ENCODE measurements at regions not wholly inside any gene's neighbourhood (a gene's known extent, or its start where the extent isn't known, plus 50 kb on each side); places are given as distances from the start of the nearest gene placed in this dataset.

DNA sequence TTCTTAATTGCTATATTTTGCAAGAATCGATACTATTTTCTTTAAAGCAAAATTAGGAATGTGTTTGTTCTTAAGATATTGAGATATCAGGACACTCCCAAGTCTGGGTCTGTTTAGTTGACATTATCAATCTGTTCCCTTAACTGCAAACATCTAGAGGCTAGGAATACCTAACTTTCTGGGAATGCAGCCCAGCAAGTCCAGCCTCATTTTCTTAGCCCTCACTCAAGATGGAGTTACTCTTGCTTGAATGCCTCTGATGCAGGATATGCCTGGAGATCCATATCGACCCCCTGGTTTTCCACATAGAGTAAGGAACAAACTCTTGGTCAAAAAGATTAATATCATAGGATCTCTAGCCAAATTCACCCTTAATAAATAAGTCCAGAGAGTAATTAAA, 305.3 kb upstream of the COBL start:
- Mint-ChIP-seq H3K4me1 (ENCODE audit: low read depth, unreplicated experiment) (peaks cover 40% of the 10 kb centered on the region), H3K9me3 (ENCODE audit: unreplicated experiment) (peaks cover 40% of the 10 kb centered on the region), H3K4me3 (ENCODE audit: unreplicated experiment) (no peak overlapping the region), H3K27ac (ENCODE audit: unreplicated experiment) (no peak overlapping the region), H3K36me3 (ENCODE audit: insufficient read depth, unreplicated experiment) (no peaks in the 10 kb centered on the region), H3K27me3 (ENCODE audit: insufficient read depth, unreplicated experiment) (no peaks in the 10 kb centered on the region)
- BruUV-seq (replicated peaks), result no TSS peak
- intact Hi-C loops (cut with micrococcal nuclease; ENCODE audit: unreplicated experiment), result loop anchor here (2.0 kb wide), 2 partner anchors 15 to 19 kb away; no protein-coding TSS in a partner anchor
- DNase-seq, result no peak
- POLR2A ChIA-PET, result no interaction called here
- peaks cover 20% of the 10 kb centered on the region for H3K9me3 ChIP-seq
- no peaks in the 10 kb centered on the region for H3K27me3 ChIP-seq (replicated peaks; ENCODE audit: control insufficient read depth, insufficient read depth, low read length)
- H3K4me1 ChIP-seq, result peaks cover 41% of the 10 kb centered on the region
- no peak overlapping the region for H3K4me3 ChIP-seq (ENCODE audit: low read depth, low read length)
- H3K36me3 ChIP-seq (ENCODE audit: control insufficient read depth, insufficient read depth, low read length), result no peaks in the 10 kb centered on the region
- CTCF ChIA-PET, result no interaction called here
- TF ChIP-seq, protein P1, sequence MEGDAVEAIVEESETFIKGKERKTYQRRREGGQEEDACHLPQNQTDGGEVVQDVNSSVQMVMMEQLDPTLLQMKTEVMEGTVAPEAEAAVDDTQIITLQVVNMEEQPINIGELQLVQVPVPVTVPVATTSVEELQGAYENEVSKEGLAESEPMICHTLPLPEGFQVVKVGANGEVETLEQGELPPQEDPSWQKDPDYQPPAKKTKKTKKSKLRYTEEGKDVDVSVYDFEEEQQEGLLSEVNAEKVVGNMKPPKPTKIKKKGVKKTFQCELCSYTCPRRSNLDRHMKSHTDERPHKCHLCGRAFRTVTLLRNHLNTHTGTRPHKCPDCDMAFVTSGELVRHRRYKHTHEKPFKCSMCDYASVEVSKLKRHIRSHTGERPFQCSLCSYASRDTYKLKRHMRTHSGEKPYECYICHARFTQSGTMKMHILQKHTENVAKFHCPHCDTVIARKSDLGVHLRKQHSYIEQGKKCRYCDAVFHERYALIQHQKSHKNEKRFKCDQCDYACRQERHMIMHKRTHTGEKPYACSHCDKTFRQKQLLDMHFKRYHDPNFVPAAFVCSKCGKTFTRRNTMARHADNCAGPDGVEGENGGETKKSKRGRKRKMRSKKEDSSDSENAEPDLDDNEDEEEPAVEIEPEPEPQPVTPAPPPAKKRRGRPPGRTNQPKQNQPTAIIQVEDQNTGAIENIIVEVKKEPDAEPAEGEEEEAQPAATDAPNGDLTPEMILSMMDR (IDR thresholded peaks at IDR 0.05; ENCODE audit: insufficient read depth in 1 of 2, low read depth in 1 of 2, low read length in 1 of 2, severe bottlenecking in 1 of 2, unreplicated experiment in 1 of 2), result no peak

DNA sequence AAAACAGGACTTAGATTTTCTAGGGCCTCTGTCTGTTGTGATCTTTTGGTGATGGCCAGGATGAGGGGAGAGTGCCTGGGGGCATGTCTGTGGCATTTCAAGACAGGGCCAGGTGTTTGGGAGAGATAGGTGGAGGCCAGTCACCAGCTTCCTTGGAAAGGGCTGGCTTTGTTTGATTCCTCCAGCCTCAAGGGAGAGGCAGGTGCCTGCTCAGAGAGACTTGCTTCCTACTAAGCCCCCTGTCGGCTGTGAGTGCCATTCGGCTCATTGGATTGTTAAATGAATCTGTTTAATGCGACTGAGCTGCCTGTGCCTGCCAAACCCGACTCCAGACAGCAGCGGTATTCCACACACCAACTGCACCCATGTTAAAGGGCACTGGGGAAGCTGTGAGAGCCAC, 304.1 kb upstream of the COBL start:
- Mint-ChIP-seq H3K4me3 (ENCODE audit: unreplicated experiment) (no peak overlapping the region), H3K27ac (ENCODE audit: unreplicated experiment) (peak overlapping the region; percentile 27), H3K36me3 (ENCODE audit: insufficient read depth, unreplicated experiment) (no peaks in the 10 kb centered on the region), H3K4me1 (ENCODE audit: low read depth, unreplicated experiment) (peaks cover 34% of the 10 kb centered on the region), H3K27me3 (ENCODE audit: insufficient read depth, unreplicated experiment) (no peaks in the 10 kb centered on the region), H3K9me3 (ENCODE audit: unreplicated experiment) (peaks cover 40% of the 10 kb centered on the region)
- intact Hi-C loops (cut with micrococcal nuclease; ENCODE audit: unreplicated experiment), result no loop called here
- H3K9me3 ChIP-seq, result peaks cover 20% of the 10 kb centered on the region
- BruUV-seq (replicated peaks), result no TSS peak
- CTCF ChIA-PET, result no interaction called here
- POLR2A ChIA-PET, result no interaction called here
- H3K4me3 ChIP-seq (ENCODE audit: low read depth, low read length), result no peak overlapping the region
- no peaks in the 10 kb centered on the region for H3K27me3 ChIP-seq (replicated peaks; ENCODE audit: control insufficient read depth, insufficient read depth, low read length)
- peak; percentile 50 to 84 for DNase-seq
- peaks cover 41% of the 10 kb centered on the region for H3K4me1 ChIP-seq
- no peaks in the 10 kb centered on the region for H3K36me3 ChIP-seq (ENCODE audit: control insufficient read depth, insufficient read depth, low read length)
- TF ChIP-seq, protein P1 (IDR thresholded peaks at IDR 0.05; ENCODE audit: insufficient read depth in 1 of 2, low read depth in 1 of 2, low read length in 1 of 2, severe bottlenecking in 1 of 2, unreplicated experiment in 1 of 2), result peak in 1 of 2 experiments; percentile 10

DNA sequence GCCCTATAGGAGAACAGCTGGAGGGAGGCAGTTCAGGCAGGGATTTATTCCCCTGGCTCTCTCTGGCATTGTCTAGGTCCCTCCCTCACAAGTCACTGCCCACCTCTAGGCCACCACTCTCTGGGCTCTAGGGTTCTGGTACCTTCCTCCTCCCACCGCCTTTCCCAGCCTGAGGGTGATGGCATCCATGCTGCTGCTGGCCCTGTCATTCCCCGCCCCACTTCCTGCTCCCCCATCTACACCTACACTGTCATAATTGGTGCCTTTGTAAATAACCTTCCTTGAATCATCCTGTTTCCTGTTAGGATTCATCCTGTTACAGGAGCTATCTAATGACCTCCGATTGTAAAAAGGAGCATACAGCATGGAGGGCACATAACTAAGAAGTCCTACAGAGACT, 303.3 kb upstream of the COBL start:
- POLR2A ChIA-PET, result no interaction called here

More for the DNA sequence above, 303.3 kb upstream of the COBL start:
- peaks cover 40% of the 10 kb centered on the region for H3K9me3 Mint-ChIP-seq (ENCODE audit: unreplicated experiment)
- no peak for DNase-seq
- H3K27me3 ChIP-seq (replicated peaks; ENCODE audit: control insufficient read depth, insufficient read depth, low read length), result no peaks in the 10 kb centered on the region
- CTCF ChIA-PET, result no interaction called here
- H3K4me3 Mint-ChIP-seq (ENCODE audit: unreplicated experiment), result no peak overlapping the region
- TF ChIP-seq, protein P1 (IDR thresholded peaks at IDR 0.05; ENCODE audit: insufficient read depth in 1 of 2, low read depth in 1 of 2, low read length in 1 of 2, severe bottlenecking in 1 of 2, unreplicated experiment in 1 of 2), result no peak
- peak overlapping the region; percentile 27 for H3K27ac Mint-ChIP-seq (ENCODE audit: unreplicated experiment)
- intact Hi-C loops (cut with micrococcal nuclease; ENCODE audit: unreplicated experiment), result no loop called here
- no peaks in the 10 kb centered on the region for H3K36me3 ChIP-seq (ENCODE audit: control insufficient read depth, insufficient read depth, low read length)
- no peaks in the 10 kb centered on the region for H3K27me3 Mint-ChIP-seq (ENCODE audit: insufficient read depth, unreplicated experiment)
- no peak overlapping the region for H3K4me3 ChIP-seq (ENCODE audit: low read depth, low read length)
- peaks cover 20% of the 10 kb centered on the region for H3K9me3 ChIP-seq
- BruUV-seq (replicated peaks), result no TSS peak
- peaks cover 41% of the 10 kb centered on the region for H3K4me1 ChIP-seq
- no peaks in the 10 kb centered on the region for H3K36me3 Mint-ChIP-seq (ENCODE audit: insufficient read depth, unreplicated experiment)
- H3K4me1 Mint-ChIP-seq (ENCODE audit: low read depth, unreplicated experiment), result peaks cover 34% of the 10 kb centered on the region

All from Caco-2 (cell line).